ENCODE measurements at regions not wholly inside any gene's neighbourhood (a gene's known extent, or its start where the extent isn't known, plus 50 kb on each side); places are given as distances from the start of the nearest gene placed in this dataset.

- TF ChIP-seq POLR2A (IDR thresholded peaks at IDR 0.05; ENCODE audit: low read depth, low read length) (no peak), TAF1 (IDR thresholded peaks at IDR 0.05; ENCODE audit: borderline replicate concordance, low read depth, low read length) (no peak), POLR2AphosphoS5 (IDR thresholded peaks at IDR 0.05; ENCODE audit: low read depth, low read length) (no peak)
- FAIRE-seq: no peak
- DNase-seq (ENCODE audit: insufficient read length): no peak
Observed at GRCh38 chr13:72523049-72523448, 204.4 kb downstream of the MZT1 start.

DNA sequence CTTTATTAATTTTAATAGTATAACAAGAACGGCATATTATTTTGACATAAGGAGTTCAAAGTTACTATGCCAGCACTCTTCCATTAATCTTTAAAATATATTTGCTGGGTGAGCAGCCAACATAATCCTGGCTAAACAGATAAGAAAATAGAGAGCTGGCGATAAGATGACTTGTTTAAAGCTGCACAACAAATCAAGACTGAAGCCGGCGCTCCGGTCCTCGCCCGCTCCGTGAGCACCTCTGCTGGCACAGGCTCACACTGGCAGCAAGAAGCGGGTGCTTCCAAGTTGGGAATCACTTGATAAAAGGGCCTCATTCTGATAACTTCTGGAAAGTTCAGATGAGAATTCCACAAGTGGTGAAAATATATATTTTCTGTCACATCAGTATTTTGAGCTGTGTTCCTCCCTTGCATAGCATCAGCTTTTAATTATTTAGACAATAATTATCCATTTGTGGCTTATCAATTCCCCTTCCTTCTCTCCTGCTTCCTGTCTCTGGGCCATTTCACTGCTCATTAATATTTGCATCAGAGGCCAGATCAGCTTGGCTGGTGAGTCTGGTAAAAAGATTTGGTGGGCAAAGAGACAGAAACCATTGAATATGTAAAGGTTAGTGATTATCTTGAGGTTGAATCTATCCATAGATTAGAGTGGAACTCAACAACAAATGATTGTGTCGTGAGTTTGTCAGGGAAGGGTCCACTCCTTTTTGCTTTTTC is 205.3 kb downstream of the MZT1 start:
- FAIRE-seq: no peak

DNA sequence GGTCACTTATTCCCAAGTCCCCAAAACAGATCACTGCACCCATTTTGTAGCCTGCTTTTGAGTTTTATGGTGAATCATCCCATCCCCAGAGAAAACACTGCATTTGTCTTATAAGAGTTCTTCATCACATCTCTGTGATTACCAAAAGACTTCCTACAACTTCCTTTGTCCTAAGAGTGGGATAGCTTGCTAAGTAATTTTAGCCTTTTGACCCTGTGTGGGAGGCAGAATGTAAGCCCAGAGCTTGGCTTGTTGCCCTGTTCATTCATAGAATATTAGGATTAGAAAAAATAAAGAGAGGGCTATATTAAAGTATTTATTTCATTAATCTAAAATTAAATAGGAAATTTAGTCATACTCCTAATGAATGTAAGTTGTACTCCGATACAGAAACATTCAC is 213.3 kb downstream of the MZT1 start:
- TF ChIP-seq POLR2A (IDR thresholded peaks at IDR 0.05; ENCODE audit: low read depth, low read length) (no peak), POLR2AphosphoS5 (IDR thresholded peaks at IDR 0.05; ENCODE audit: low read depth, low read length) (no peak), TAF1 (IDR thresholded peaks at IDR 0.05; ENCODE audit: borderline replicate concordance, low read depth, low read length) (no peak)
- DNase-seq (ENCODE audit: insufficient read length) (no peak), FAIRE-seq (no peak)

More for the DNA sequence above, 205.3 kb downstream of the MZT1 start:
- DNase-seq (ENCODE audit: insufficient read length): no peak
- TF ChIP-seq TAF1 (IDR thresholded peaks at IDR 0.05; ENCODE audit: borderline replicate concordance, low read depth, low read length) (no peak), POLR2AphosphoS5 (IDR thresholded peaks at IDR 0.05; ENCODE audit: low read depth, low read length) (no peak), POLR2A (IDR thresholded peaks at IDR 0.05; ENCODE audit: low read depth, low read length) (no peak)

GRCh38 chr13:72508392-72508791 is 219.0 kb downstream of the MZT1 start:
- no peak for DNase-seq (ENCODE audit: insufficient read length)
- FAIRE-seq: no peak
- TF ChIP-seq POLR2A (IDR thresholded peaks at IDR 0.05; ENCODE audit: low read depth, low read length) (no peak), POLR2AphosphoS5 (IDR thresholded peaks at IDR 0.05; ENCODE audit: low read depth, low read length) (no peak), TAF1 (IDR thresholded peaks at IDR 0.05; ENCODE audit: borderline replicate concordance, low read depth, low read length) (no peak)

GRCh38 chr13:72507416-72508199 is 219.8 kb downstream of the MZT1 start:
- DNase-seq (ENCODE audit: insufficient read length): no peak
- no peak for FAIRE-seq
- TF ChIP-seq POLR2AphosphoS5 (IDR thresholded peaks at IDR 0.05; ENCODE audit: low read depth, low read length) (no peak), POLR2A (IDR thresholded peaks at IDR 0.05; ENCODE audit: low read depth, low read length) (no peak), TAF1 (IDR thresholded peaks at IDR 0.05; ENCODE audit: borderline replicate concordance, low read depth, low read length) (no peak)

DNA sequence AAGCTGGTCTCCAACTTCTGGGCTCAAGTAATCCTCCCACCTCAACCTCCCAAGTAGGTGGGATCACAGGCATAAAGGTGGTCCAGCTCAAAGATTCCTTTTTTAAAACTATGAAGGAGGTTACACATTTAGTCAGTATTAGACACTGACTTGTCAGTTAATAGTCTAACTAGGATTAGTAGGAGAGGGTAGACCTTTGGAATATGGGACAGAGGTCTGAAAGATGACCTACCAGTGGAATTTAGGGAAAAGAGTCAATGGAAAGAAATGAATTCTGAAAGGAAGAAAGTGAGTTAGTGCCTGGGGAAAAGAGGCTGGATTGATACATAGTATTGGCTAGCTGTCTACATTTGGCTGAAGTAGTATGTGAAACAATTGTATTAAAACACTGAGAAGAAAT is 220.7 kb downstream of the MZT1 start:
- no peak for TF ChIP-seq POLR2AphosphoS5 (IDR thresholded peaks at IDR 0.05; ENCODE audit: low read depth, low read length)
- TF ChIP-seq POLR2A (IDR thresholded peaks at IDR 0.05; ENCODE audit: low read depth, low read length): no peak
- no peak for TF ChIP-seq TAF1 (IDR thresholded peaks at IDR 0.05; ENCODE audit: borderline replicate concordance, low read depth, low read length)
- DNase-seq (ENCODE audit: insufficient read length): no peak
- FAIRE-seq: no peak

DNA sequence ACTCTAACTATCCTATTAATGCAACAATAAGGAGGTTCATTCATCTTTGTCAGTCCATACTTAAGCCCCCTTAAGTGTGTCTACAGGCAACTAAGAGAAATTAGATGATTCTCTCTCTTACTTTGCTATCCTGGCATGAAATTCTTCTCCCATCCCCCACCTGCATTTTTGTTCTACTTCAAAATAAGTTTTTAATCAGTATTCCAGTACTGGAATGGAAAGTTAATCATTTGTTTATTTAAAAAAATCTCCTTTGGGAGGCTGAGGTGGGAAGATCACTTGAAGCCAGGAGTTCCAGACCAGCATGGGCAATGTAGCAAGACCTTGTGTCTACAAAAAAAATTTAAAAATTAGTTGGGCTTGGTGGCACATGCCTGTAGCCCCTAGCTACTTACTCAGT is 222.1 kb downstream of the MZT1 start:
- no peak for FAIRE-seq
- no peak for DNase-seq (ENCODE audit: insufficient read length)
- TF ChIP-seq POLR2A (IDR thresholded peaks at IDR 0.05; ENCODE audit: low read depth, low read length): no peak
- TF ChIP-seq POLR2AphosphoS5 (IDR thresholded peaks at IDR 0.05; ENCODE audit: low read depth, low read length): no peak
- TF ChIP-seq TAF1 (IDR thresholded peaks at IDR 0.05; ENCODE audit: borderline replicate concordance, low read depth, low read length): no peak

DNA sequence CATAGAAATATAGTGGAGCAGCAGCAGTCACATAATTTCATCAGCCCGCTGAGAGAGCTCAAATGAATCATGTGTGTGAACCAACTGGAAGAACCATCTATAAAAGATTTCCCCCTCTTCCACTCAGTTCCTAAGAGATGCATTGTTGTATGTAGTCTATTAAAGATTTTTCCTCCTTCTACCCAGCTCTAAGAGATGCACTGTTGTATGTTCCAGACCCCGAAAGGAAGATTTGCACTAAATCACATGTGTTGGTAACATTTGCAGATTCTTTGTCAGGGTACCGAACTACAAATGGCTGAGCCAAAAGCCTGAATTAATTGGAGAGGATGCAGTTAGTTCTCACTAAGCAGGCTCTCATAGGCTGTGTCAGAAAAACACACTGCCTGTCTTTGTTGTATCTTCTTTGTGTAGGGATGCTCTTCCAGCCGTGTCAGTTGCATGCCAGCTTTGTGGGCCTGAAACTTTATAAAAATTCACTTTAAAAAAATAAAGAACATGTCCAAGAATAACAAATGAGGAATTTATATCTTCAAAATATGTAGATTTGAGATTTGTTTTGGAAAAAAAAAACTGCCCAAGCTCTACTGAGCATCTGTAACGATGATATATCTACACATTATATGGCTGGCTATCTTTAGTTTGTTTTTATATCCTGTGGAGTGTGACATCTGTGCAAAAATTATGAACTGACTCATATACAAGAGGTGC is 223.1 kb downstream of the MZT1 start:
- DNase-seq (ENCODE audit: insufficient read length) (no peak), FAIRE-seq (no peak)

DNA sequence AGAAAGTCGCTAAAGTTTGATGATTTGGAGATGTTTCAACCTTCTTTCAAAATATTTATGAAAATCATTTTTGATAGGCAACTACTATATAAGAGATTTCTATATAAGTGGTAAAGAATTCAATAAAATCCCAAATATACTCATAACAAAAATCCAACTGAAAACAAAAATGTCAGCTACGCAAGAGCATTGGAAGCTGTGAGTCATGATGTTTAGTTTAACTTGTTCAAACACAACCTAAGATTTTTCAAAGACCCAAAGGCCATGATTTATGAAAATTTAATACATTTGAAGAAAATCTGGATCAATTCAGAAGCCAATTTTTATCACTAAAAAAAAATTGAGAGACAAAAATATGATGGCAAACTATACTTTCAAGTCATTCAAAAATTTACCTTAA is 226.6 kb downstream of the MZT1 start:
- no peak for TF ChIP-seq POLR2AphosphoS5 (IDR thresholded peaks at IDR 0.05; ENCODE audit: low read depth, low read length)
- no peak for TF ChIP-seq TAF1 (IDR thresholded peaks at IDR 0.05; ENCODE audit: borderline replicate concordance, low read depth, low read length)
- TF ChIP-seq POLR2A (IDR thresholded peaks at IDR 0.05; ENCODE audit: low read depth, low read length): no peak
- FAIRE-seq: no peak
- no peak for DNase-seq (ENCODE audit: insufficient read length)

More for the DNA sequence above, 223.1 kb downstream of the MZT1 start:
- TF ChIP-seq POLR2A (IDR thresholded peaks at IDR 0.05; ENCODE audit: low read depth, low read length) (no peak), TAF1 (IDR thresholded peaks at IDR 0.05; ENCODE audit: borderline replicate concordance, low read depth, low read length) (no peak), POLR2AphosphoS5 (IDR thresholded peaks at IDR 0.05; ENCODE audit: low read depth, low read length) (no peak)

GRCh38 chr13:72495681-72496080 is 231.7 kb downstream of the MZT1 start:
- DNase-seq (ENCODE audit: insufficient read length) (no peak), FAIRE-seq (no peak)
- TF ChIP-seq TAF1 (IDR thresholded peaks at IDR 0.05; ENCODE audit: borderline replicate concordance, low read depth, low read length) (no peak), POLR2A (IDR thresholded peaks at IDR 0.05; ENCODE audit: low read depth, low read length) (no peak), POLR2AphosphoS5 (IDR thresholded peaks at IDR 0.05; ENCODE audit: low read depth, low read length) (no peak)

DNA sequence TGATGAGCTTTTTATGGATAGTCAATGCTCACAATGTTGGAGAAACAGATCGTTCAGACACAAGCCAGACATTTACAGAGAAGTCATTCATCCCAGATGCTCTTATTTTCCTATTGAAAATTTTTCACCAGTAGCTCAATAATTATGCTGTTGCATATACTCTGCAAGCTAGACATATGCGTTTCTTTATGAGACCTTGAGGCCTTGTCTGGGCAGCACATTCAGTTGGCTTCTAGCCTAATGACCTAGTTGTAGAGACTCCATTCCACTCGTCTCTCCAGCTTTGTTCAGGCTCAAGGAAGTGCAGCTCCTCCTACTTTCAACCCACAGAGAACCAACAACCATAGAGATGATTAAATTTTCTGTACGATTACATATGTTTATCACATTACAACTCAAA is 237.7 kb downstream of the MZT1 start:
- DNase-seq (ENCODE audit: insufficient read length) (no peak), FAIRE-seq (no peak)
- no peak for TF ChIP-seq POLR2A (IDR thresholded peaks at IDR 0.05; ENCODE audit: low read depth, low read length)
- TF ChIP-seq TAF1 (IDR thresholded peaks at IDR 0.05; ENCODE audit: borderline replicate concordance, low read depth, low read length): no peak
- TF ChIP-seq POLR2AphosphoS5 (IDR thresholded peaks at IDR 0.05; ENCODE audit: low read depth, low read length): no peak
